WTC11 (cell line): ENCODE measurements at regions not wholly inside any gene's neighbourhood (a gene's known extent, or its start where the extent isn't known, plus 50 kb on each side); places are given as distances from the start of the nearest gene placed in this dataset.
A peak's percentile ranks its signal among the peaks of the same experiment; 100 is the strongest.

Experiments used
- ATAC-seq: fragments of 200-7000 bp; cut with Tn5 transposase; 2 replicates; pipeline ENCODE4 v1.10.0; 2021; ENCODE audit warnings: mild to moderate bottlenecking, moderate library complexity
- CTCF ChIA-PET: fragments of 300-600 bp; sonication (Branson Sonifier 250); formaldehyde crosslinking; loops from one replicate; lab custom pipeline; 2021; ENCODE audit warnings: antibody characterized with exemption; lab: Charles Lee
- POLR2A ChIA-PET: fragments of 350-600 bp; sonication (Branson Sonifier 250); formaldehyde crosslinking; loops from one replicate; lab custom pipeline; 2021; ENCODE audit warnings: antibody characterized with exemption; lab: Charles Lee
- DNase-seq: peaks from one replicate; pipeline ENCODE4 v3.0.0; 2021; ENCODE audit warnings: low spot score
- H3K27ac Mint-ChIP-seq: 2 replicates; pipeline ENCODE4 v1.8.0; 2021; ENCODE audit warnings: mixed read lengths
- H3K27me3 Mint-ChIP-seq: 2 replicates; pipeline ENCODE4 v1.8.0; 2021; ENCODE audit warnings: low read depth, mild to moderate bottlenecking, moderate library complexity, mixed read lengths
- H3K36me3 Mint-ChIP-seq: 2 replicates; pipeline ENCODE4 v1.8.0; 2021; ENCODE audit warnings: mixed read lengths
- H3K4me1 Mint-ChIP-seq: 2 replicates; pipeline ENCODE4 v1.8.0; 2022; ENCODE audit warnings: mixed read lengths
- H3K4me3 Mint-ChIP-seq: 2 replicates; pipeline ENCODE4 v1.8.0; 2021; ENCODE audit warnings: mild to moderate bottlenecking, moderate library complexity, mixed read lengths
- H3K9me3 Mint-ChIP-seq: 2 replicates; pipeline ENCODE4 v1.8.0; 2021; ENCODE audit warnings: mixed read lengths
- ATF3 ChIP-seq: sonication (generic); formaldehyde crosslinking; conservative IDR thresholded peaks from 2 replicates; pipeline ENCODE4 v1.8.1; 2022; ENCODE audit warnings: mild to moderate bottlenecking, missing genetic modification reagents
- ATF6 ChIP-seq: sonication (generic); formaldehyde crosslinking; IDR thresholded peaks from 2 replicates; pipeline ENCODE4 v1.8.1; 2023; ENCODE audit warnings: mild to moderate bottlenecking, missing genetic modification reagents
- CREM ChIP-seq: sonication (generic); formaldehyde crosslinking; IDR thresholded peaks from 2 replicates; pipeline ENCODE4 v1.8.1; 2022; ENCODE audit warnings: mild to moderate bottlenecking, missing genetic modification reagents, moderate library complexity
- E2F4 ChIP-seq: sonication (generic); formaldehyde crosslinking; IDR thresholded peaks from 2 replicates; pipeline ENCODE4 v1.8.1; 2022; ENCODE audit warnings: low read depth, mild to moderate bottlenecking, moderate library complexity, missing genetic modification reagents, borderline replicate concordance
- FOXJ3 ChIP-seq: sonication (generic); formaldehyde crosslinking; IDR thresholded peaks from 2 replicates; pipeline ENCODE4 v1.9.0; 2021; ENCODE audit warnings: missing genetic modification reagents, mild to moderate bottlenecking, borderline replicate concordance
- FOXP4 ChIP-seq: sonication (generic); formaldehyde crosslinking; IDR thresholded peaks from 2 replicates; pipeline ENCODE4 v1.8.0; 2022; ENCODE audit warnings: mild to moderate bottlenecking, missing genetic modification reagents
- GABPB1 ChIP-seq: sonication (generic); formaldehyde crosslinking; IDR thresholded peaks from 2 replicates; pipeline ENCODE4 v1.8.1; 2023; ENCODE audit warnings: mild to moderate bottlenecking, missing genetic modification reagents
- NFE2L1 ChIP-seq: sonication (generic); formaldehyde crosslinking; IDR thresholded peaks from 2 replicates; pipeline ENCODE4 v1.8.1; 2023; ENCODE audit warnings: missing genetic modification reagents
- PRRX2 ChIP-seq: fragments of 250-450 bp; sonication (Bioruptor Pico); IDR thresholded peaks from 2 replicates; pipeline ENCODE4 v1.8.0; 2021; ENCODE audit warnings: mild to moderate bottlenecking
- STAT6 ChIP-seq: sonication (generic); formaldehyde crosslinking; conservative IDR thresholded peaks from 2 replicates; pipeline ENCODE4 v1.8.1; 2023; ENCODE audit warnings: mild to moderate bottlenecking, low read depth, missing genetic modification reagents, moderate library complexity
- ZNF121 ChIP-seq: sonication (generic); formaldehyde crosslinking; IDR thresholded peaks from 2 replicates; pipeline ENCODE4 v1.8.0; 2023; ENCODE audit warnings: missing genetic modification reagents
- ZNF219 ChIP-seq: sonication (generic); formaldehyde crosslinking; IDR thresholded peaks from 2 replicates; pipeline ENCODE4 v1.8.0; 2023; ENCODE audit warnings: missing genetic modification reagents, mild to moderate bottlenecking, borderline replicate concordance
- ZNF396 ChIP-seq: fragments of 250-450 bp; sonication (Bioruptor Pico); IDR thresholded peaks from 2 replicates; pipeline ENCODE4 v1.8.0; 2021; ENCODE audit warnings: mild to moderate bottlenecking, moderate library complexity, borderline replicate concordance
- ZNF423 ChIP-seq: fragments of 250-450 bp; sonication (Bioruptor Pico); IDR thresholded peaks from 2 replicates; pipeline ENCODE4 v2.1.2; 2022; ENCODE audit warnings: mild to moderate bottlenecking, moderate library complexity
- ZNF512 ChIP-seq: sonication (generic); formaldehyde crosslinking; IDR thresholded peaks from 2 replicates; pipeline ENCODE4 v1.8.1; 2022; ENCODE audit warnings: missing genetic modification reagents, borderline replicate concordance
- ZNF532 ChIP-seq: fragments of 250-450 bp; sonication (Bioruptor Pico); IDR thresholded peaks from 2 replicates; pipeline ENCODE4 v1.9.0; 2021; ENCODE audit warnings: mild to moderate bottlenecking, borderline replicate concordance
- ZNF671 ChIP-seq: fragments of 250-450 bp; sonication (Bioruptor Pico); IDR thresholded peaks from 2 replicates; pipeline ENCODE4 v1.8.0; 2021; ENCODE audit warnings: mild to moderate bottlenecking

- H3K4me1 Mint-ChIP-seq, result peaks cover 70% of the 10 kb centered on the region
- TF ChIP-seq ZNF219 (CRISPR knock-in tag) (no peak), E2F4 (no peak), ZNF396 (CRISPR knock-in tag) (no peak), ZNF671 (no peak), ZNF532 (CRISPR knock-in tag) (no peak), ZNF423 (CRISPR knock-in tag) (no peak), ATF3 (CRISPR knock-in tag) (no peak), FOXP4 (no peak), GABPB1 (CRISPR knock-in tag) (no peak), FOXJ3 (CRISPR knock-in tag) (no peak), CREM (no peak), ATF6 (CRISPR knock-in tag) (no peak), STAT6 (no peak), ZNF512 (no peak), NFE2L1 (CRISPR knock-in tag) (no peak), PRRX2 (CRISPR knock-in tag) (no peak), ZNF121 (CRISPR knock-in tag) (no peak)
- TF ChIP-seq, all 79 proteins: peak for 0
- H3K4me3 Mint-ChIP-seq, result no peak overlapping the region
- CTCF ChIA-PET, result interaction anchor here (0.6 kb wide), 1 partner anchor 28 kb away, joined by 3 read pairs; no protein-coding TSS in a partner anchor
- ATAC-seq (no peak), DNase-seq (no peak)
- peaks cover 12% of the 10 kb centered on the region for H3K36me3 Mint-ChIP-seq
- POLR2A ChIA-PET, result no interaction called here
- H3K27me3 Mint-ChIP-seq, result no peaks in the 10 kb centered on the region
- peak overlapping the region; percentile 84 for H3K27ac Mint-ChIP-seq
- peaks cover 9% of the 10 kb centered on the region for H3K9me3 Mint-ChIP-seq
Observed at GRCh38 chr13:22883262-22883840, 297.4 kb upstream of the SGCG start.
